ENCODE measurements at regions not wholly inside any gene's neighbourhood (a gene's known extent, or its start where the extent isn't known, plus 50 kb on each side); places are given as distances from the start of the nearest gene placed in this dataset.

GRCh38 chr12:91591639-91591987, 409.0 kb upstream of the DCN start:
- H3K4me1 ChIP-seq (ENCODE audit: insufficient read depth, low read length) = peaks cover 12% of the 10 kb centered on the region
- no peaks in the 10 kb centered on the region for H3K36me3 ChIP-seq (ENCODE audit: low read depth, low read length)
- ATAC-seq (peak; percentile 85), DNase-seq (no peak)
- H3K4me2 ChIP-seq (ENCODE audit: low read length) = peak overlapping the region; percentile 15; the same call in 1 of the 2 replicates
- CTCF ChIA-PET = no interaction called here
- no peak overlapping the region for H3K9ac ChIP-seq (ENCODE audit: low read length)
- H2AFZ ChIP-seq (ENCODE audit: low read length) = no peak overlapping the region
- TF ChIP-seq CTCF (conservative IDR thresholded peaks at IDR 0.05; ENCODE audit: low read depth, low read length) = no peak
- no peak for TF ChIP-seq EZH2phosphoT487 (IDR thresholded peaks at IDR 0.05; ENCODE audit: borderline replicate concordance, low read length)
- TF ChIP-seq EZH2 (IDR thresholded peaks at IDR 0.05; ENCODE audit: low read length, unreplicated experiment) = no peak
- H3K79me2 ChIP-seq (ENCODE audit: low read length) = no peaks in the 10 kb centered on the region
- no peak overlapping the region for H3K4me3 ChIP-seq (ENCODE audit: low read length)
- H3K27ac ChIP-seq (ENCODE audit: low read length) = peak overlapping the region; percentile 69
- POLR2A ChIA-PET (ENCODE audit: unreplicated experiment) = no interaction called here
- no peaks in the 10 kb centered on the region for H3K9me2 ChIP-seq (replicated peaks; ENCODE audit: low read length)
- no peaks in the 10 kb centered on the region for H3K27me3 ChIP-seq (ENCODE audit: low read length)
- intact Hi-C loops (cut with micrococcal nuclease) = no loop called here
- no peaks in the 10 kb centered on the region for H4K20me1 ChIP-seq (ENCODE audit: low read length)
- H3F3A ChIP-seq (ENCODE audit: low read length, unreplicated experiment) = no peaks in the 10 kb centered on the region
- no TSS peak for BruUV-seq (replicated peaks)
- no peaks in the 10 kb centered on the region for H3K9me3 ChIP-seq (ENCODE audit: low read length)

- Histone ChIP-seq H3K9ac (ENCODE audit: low read length) (no peak overlapping the region), H3K9me2 (replicated peaks; ENCODE audit: low read length) (no peaks in the 10 kb centered on the region), H4K20me1 (ENCODE audit: low read length) (no peaks in the 10 kb centered on the region), H3K4me3 (ENCODE audit: low read length) (no peak overlapping the region), H3K27me3 (ENCODE audit: low read length) (no peaks in the 10 kb centered on the region), H3K9me3 (ENCODE audit: low read length) (no peaks in the 10 kb centered on the region), H2AFZ (ENCODE audit: low read length) (no peak overlapping the region), H3K27ac (ENCODE audit: low read length) (peak overlapping the region; percentile 69), H3K36me3 (ENCODE audit: low read depth, low read length) (no peaks in the 10 kb centered on the region), H3F3A (ENCODE audit: low read length, unreplicated experiment) (no peaks in the 10 kb centered on the region), H3K4me2 (ENCODE audit: low read length) (peak overlapping the region; percentile 15), H3K4me1 (ENCODE audit: insufficient read depth, low read length) (peaks cover 12% of the 10 kb centered on the region), H3K79me2 (ENCODE audit: low read length) (no peaks in the 10 kb centered on the region)
- intact Hi-C loops (cut with micrococcal nuclease) = no loop called here
- DNase-seq = peak; percentile 75
- ChIA-PET CTCF (no interaction called here), POLR2A (ENCODE audit: unreplicated experiment) (interaction anchor here (0.6 kb wide), 1 partner anchor 68 kb away, joined by 3 read pairs; no protein-coding TSS in a partner anchor)
- no TSS peak for BruUV-seq (replicated peaks)
- TF ChIP-seq CTCF (conservative IDR thresholded peaks at IDR 0.05; ENCODE audit: low read depth, low read length) (no peak), EZH2phosphoT487 (IDR thresholded peaks at IDR 0.05; ENCODE audit: borderline replicate concordance, low read length) (no peak), EZH2 (IDR thresholded peaks at IDR 0.05; ENCODE audit: low read length, unreplicated experiment) (no peak)
- peak; percentile 94 for ATAC-seq
Measured at GRCh38 chr12:91590966-91591638, 408.5 kb upstream of the DCN start.

GRCh38 chr12:91588874-91589454, 406.3 kb upstream of the DCN start:
- ChIA-PET POLR2A (ENCODE audit: unreplicated experiment) (no interaction called here), CTCF (no interaction called here)
- Histone ChIP-seq H3K9me3 (ENCODE audit: low read length) (no peaks in the 10 kb centered on the region), H4K20me1 (ENCODE audit: low read length) (no peaks in the 10 kb centered on the region), H3K4me1 (ENCODE audit: insufficient read depth, low read length) (peaks cover 12% of the 10 kb centered on the region), H3K4me2 (ENCODE audit: low read length) (no peak overlapping the region), H3K79me2 (ENCODE audit: low read length) (no peaks in the 10 kb centered on the region), H3K36me3 (ENCODE audit: low read depth, low read length) (no peaks in the 10 kb centered on the region), H3K27me3 (ENCODE audit: low read length) (no peaks in the 10 kb centered on the region), H3K4me3 (ENCODE audit: low read length) (no peak overlapping the region), H3K9ac (ENCODE audit: low read length) (no peak overlapping the region), H3K27ac (ENCODE audit: low read length) (no peak overlapping the region), H2AFZ (ENCODE audit: low read length) (peak overlapping the region; percentile 36; the same call in 1 of the 2 replicates), H3K9me2 (replicated peaks; ENCODE audit: low read length) (no peaks in the 10 kb centered on the region), H3F3A (ENCODE audit: low read length, unreplicated experiment) (no peaks in the 10 kb centered on the region)
- no peak for DNase-seq
- TF ChIP-seq EZH2phosphoT487 (IDR thresholded peaks at IDR 0.05; ENCODE audit: borderline replicate concordance, low read length) = no peak
- no peak for TF ChIP-seq EZH2 (IDR thresholded peaks at IDR 0.05; ENCODE audit: low read length, unreplicated experiment)
- no peak for TF ChIP-seq CTCF (conservative IDR thresholded peaks at IDR 0.05; ENCODE audit: low read depth, low read length)
- intact Hi-C loops (cut with micrococcal nuclease) = no loop called here
- no peak for ATAC-seq
- no TSS peak for BruUV-seq (replicated peaks)

Data from PC-3 (cell line).